Activated CD4-positive, alpha-beta T cell treated with anti-CD3 and anti-CD28 coated beads for 4 hours (primary cell): ENCODE measurements at regions not wholly inside any gene's neighbourhood (a gene's known extent, or its start where the extent isn't known, plus 50 kb on each side); places are given as distances from the start of the nearest gene placed in this dataset.
"Not testable (repeated sequence)": the region's sequence is repeated elsewhere in the genome, so short reads cannot be mapped to it uniquely, and the experiment has no call there.

Experiments
- DNase-seq, 2 donors: peaks; one replicate each; pipeline ENCODE4 v3.0.0-alpha.2; 2020

- DNase-seq = no peak
Observed at GRCh38 chr5:164145458-164145857, 640.0 kb downstream of the MAT2B start.

- DNase-seq = no peak
Observed at GRCh38 chr5:164146223-164146622, 640.8 kb downstream of the MAT2B start.

- DNase-seq = no peak
Observed at GRCh38 chr5:164148292-164148691, 642.9 kb downstream of the MAT2B start.

GRCh38 chr5:164152539-164152938 lies 647.1 kb downstream of the MAT2B start:
- not testable (repeated sequence) for DNase-seq

- no peak for DNase-seq
Observed at GRCh38 chr5:164153469-164154172, 648.2 kb downstream of the MAT2B start.

GRCh38 chr5:164170814-164171213 lies 665.4 kb downstream of the MAT2B start:
- DNase-seq = no peak

- DNase-seq = no peak
Observed at GRCh38 chr5:164175083-164175482, 669.7 kb downstream of the MAT2B start.

GRCh38 chr5:164179406-164179805 lies 674.0 kb downstream of the MAT2B start:
- no peak for DNase-seq

GRCh38 chr5:164181604-164182003 lies 676.2 kb downstream of the MAT2B start:
- no peak for DNase-seq

GRCh38 chr5:164184158-164184557 lies 678.7 kb downstream of the MAT2B start:
- DNase-seq = no peak

- no peak for DNase-seq
Observed at GRCh38 chr5:164185000-164185399, 679.6 kb downstream of the MAT2B start.

- DNase-seq = no peak
Observed at GRCh38 chr5:164186550-164186949, 681.1 kb downstream of the MAT2B start.

- no peak for DNase-seq
Observed at GRCh38 chr5:164187785-164188184, 682.4 kb downstream of the MAT2B start.

GRCh38 chr5:164188733-164189148 lies 683.3 kb downstream of the MAT2B start:
- DNase-seq = no peak

GRCh38 chr5:164191240-164191639 lies 685.8 kb downstream of the MAT2B start:
- no peak for DNase-seq

GRCh38 chr5:164202338-164202737 lies 696.9 kb downstream of the MAT2B start:
- DNase-seq = no peak

GRCh38 chr5:164203581-164204225 lies 698.3 kb downstream of the MAT2B start:
- no peak for DNase-seq

GRCh38 chr5:164204338-164204946 lies 699.0 kb downstream of the MAT2B start:
- no peak for DNase-seq

GRCh38 chr5:164206196-164206595 lies 700.8 kb downstream of the MAT2B start:
- DNase-seq = no peak

- DNase-seq = no peak
Observed at GRCh38 chr5:164207646-164208045, 702.2 kb downstream of the MAT2B start.

GRCh38 chr5:164210491-164210890 lies 705.1 kb downstream of the MAT2B start:
- DNase-seq = no peak

GRCh38 chr5:164214698-164215097 lies 709.3 kb downstream of the MAT2B start:
- DNase-seq = no peak

GRCh38 chr5:164217464-164217863 lies 712.0 kb downstream of the MAT2B start:
- DNase-seq = no peak

GRCh38 chr5:164220522-164220921 lies 715.1 kb downstream of the MAT2B start:
- DNase-seq = no peak
